ENCODE measurements at regions not wholly inside any gene's neighbourhood (a gene's known extent, or its start where the extent isn't known, plus 50 kb on each side); places are given as distances from the start of the nearest gene placed in this dataset.

- TF ChIP-seq, protein P1, sequence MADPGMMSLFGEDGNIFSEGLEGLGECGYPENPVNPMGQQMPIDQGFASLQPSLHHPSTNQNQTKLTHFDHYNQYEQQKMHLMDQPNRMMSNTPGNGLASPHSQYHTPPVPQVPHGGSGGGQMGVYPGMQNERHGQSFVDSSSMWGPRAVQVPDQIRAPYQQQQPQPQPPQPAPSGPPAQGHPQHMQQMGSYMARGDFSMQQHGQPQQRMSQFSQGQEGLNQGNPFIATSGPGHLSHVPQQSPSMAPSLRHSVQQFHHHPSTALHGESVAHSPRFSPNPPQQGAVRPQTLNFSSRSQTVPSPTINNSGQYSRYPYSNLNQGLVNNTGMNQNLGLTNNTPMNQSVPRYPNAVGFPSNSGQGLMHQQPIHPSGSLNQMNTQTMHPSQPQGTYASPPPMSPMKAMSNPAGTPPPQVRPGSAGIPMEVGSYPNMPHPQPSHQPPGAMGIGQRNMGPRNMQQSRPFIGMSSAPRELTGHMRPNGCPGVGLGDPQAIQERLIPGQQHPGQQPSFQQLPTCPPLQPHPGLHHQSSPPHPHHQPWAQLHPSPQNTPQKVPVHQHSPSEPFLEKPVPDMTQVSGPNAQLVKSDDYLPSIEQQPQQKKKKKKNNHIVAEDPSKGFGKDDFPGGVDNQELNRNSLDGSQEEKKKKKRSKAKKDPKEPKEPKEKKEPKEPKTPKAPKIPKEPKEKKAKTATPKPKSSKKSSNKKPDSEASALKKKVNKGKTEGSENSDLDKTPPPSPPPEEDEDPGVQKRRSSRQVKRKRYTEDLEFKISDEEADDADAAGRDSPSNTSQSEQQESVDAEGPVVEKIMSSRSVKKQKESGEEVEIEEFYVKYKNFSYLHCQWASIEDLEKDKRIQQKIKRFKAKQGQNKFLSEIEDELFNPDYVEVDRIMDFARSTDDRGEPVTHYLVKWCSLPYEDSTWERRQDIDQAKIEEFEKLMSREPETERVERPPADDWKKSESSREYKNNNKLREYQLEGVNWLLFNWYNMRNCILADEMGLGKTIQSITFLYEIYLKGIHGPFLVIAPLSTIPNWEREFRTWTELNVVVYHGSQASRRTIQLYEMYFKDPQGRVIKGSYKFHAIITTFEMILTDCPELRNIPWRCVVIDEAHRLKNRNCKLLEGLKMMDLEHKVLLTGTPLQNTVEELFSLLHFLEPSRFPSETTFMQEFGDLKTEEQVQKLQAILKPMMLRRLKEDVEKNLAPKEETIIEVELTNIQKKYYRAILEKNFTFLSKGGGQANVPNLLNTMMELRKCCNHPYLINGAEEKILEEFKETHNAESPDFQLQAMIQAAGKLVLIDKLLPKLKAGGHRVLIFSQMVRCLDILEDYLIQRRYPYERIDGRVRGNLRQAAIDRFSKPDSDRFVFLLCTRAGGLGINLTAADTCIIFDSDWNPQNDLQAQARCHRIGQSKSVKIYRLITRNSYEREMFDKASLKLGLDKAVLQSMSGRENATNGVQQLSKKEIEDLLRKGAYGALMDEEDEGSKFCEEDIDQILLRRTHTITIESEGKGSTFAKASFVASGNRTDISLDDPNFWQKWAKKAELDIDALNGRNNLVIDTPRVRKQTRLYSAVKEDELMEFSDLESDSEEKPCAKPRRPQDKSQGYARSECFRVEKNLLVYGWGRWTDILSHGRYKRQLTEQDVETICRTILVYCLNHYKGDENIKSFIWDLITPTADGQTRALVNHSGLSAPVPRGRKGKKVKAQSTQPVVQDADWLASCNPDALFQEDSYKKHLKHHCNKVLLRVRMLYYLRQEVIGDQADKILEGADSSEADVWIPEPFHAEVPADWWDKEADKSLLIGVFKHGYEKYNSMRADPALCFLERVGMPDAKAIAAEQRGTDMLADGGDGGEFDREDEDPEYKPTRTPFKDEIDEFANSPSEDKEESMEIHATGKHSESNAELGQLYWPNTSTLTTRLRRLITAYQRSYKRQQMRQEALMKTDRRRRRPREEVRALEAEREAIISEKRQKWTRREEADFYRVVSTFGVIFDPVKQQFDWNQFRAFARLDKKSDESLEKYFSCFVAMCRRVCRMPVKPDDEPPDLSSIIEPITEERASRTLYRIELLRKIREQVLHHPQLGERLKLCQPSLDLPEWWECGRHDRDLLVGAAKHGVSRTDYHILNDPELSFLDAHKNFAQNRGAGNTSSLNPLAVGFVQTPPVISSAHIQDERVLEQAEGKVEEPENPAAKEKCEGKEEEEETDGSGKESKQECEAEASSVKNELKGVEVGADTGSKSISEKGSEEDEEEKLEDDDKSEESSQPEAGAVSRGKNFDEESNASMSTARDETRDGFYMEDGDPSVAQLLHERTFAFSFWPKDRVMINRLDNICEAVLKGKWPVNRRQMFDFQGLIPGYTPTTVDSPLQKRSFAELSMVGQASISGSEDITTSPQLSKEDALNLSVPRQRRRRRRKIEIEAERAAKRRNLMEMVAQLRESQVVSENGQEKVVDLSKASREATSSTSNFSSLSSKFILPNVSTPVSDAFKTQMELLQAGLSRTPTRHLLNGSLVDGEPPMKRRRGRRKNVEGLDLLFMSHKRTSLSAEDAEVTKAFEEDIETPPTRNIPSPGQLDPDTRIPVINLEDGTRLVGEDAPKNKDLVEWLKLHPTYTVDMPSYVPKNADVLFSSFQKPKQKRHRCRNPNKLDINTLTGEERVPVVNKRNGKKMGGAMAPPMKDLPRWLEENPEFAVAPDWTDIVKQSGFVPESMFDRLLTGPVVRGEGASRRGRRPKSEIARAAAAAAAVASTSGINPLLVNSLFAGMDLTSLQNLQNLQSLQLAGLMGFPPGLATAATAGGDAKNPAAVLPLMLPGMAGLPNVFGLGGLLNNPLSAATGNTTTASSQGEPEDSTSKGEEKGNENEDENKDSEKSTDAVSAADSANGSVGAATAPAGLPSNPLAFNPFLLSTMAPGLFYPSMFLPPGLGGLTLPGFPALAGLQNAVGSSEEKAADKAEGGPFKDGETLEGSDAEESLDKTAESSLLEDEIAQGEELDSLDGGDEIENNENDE (IDR thresholded peaks at IDR 0.05; ENCODE audit: insufficient replicate concordance, low read length), result no peak
- TF ChIP-seq SRF (IDR thresholded peaks at IDR 0.05; ENCODE audit: low read depth, low read length) (no peak), SP1 (IDR thresholded peaks at IDR 0.05; ENCODE audit: low read depth, low read length) (no peak), EZH2 (IDR thresholded peaks at IDR 0.05; ENCODE audit: low read depth, low read length, severe bottlenecking) (no peak), ATF3 (IDR thresholded peaks at IDR 0.05; ENCODE audit: insufficient read depth, low read depth, low read length) (no peak), GABPA (IDR thresholded peaks at IDR 0.05; ENCODE audit: borderline replicate concordance, insufficient read depth, low read length) (no peak)
Observed at GRCh38 chr2:215791481-215791937, 221.8 kb downstream of the MREG start (continued).

Measured in H1 (cell line).